ENCODE measurements at regions not wholly inside any gene's neighbourhood (a gene's known extent, or its start where the extent isn't known, plus 50 kb on each side); places are given as distances from the start of the nearest gene placed in this dataset.

- TF ChIP-seq CTCF (conservative IDR thresholded peaks at IDR 0.05; ENCODE audit: control insufficient read depth, insufficient read depth, low read depth, low read length), result no peak
- H3K4me3 ChIP-seq (ENCODE audit: control insufficient read depth, low read depth, low read length), result no peak overlapping the region
- DNase-seq (ENCODE audit: low read depth), result no peak
Observed at GRCh38 chrX:116272861-116273260, 102.3 kb downstream of the AGTR2 start.

- no peak for DNase-seq (ENCODE audit: low read depth)
- no peak overlapping the region for H3K4me3 ChIP-seq (ENCODE audit: control insufficient read depth, low read depth, low read length)
- TF ChIP-seq CTCF (conservative IDR thresholded peaks at IDR 0.05; ENCODE audit: control insufficient read depth, insufficient read depth, low read depth, low read length), result no peak
Observed at GRCh38 chrX:116276261-116276660, 105.7 kb downstream of the AGTR2 start.

GRCh38 chrX:116277351-116278225 lies 107.0 kb downstream of the AGTR2 start:
- H3K4me3 ChIP-seq (ENCODE audit: control insufficient read depth, low read depth, low read length), result no peak overlapping the region
- no peak for DNase-seq (ENCODE audit: low read depth)
- TF ChIP-seq CTCF (conservative IDR thresholded peaks at IDR 0.05; ENCODE audit: control insufficient read depth, insufficient read depth, low read depth, low read length), result no peak

GRCh38 chrX:116278826-116279225 lies 108.3 kb downstream of the AGTR2 start:
- no peak for DNase-seq (ENCODE audit: low read depth)
- no peak for TF ChIP-seq CTCF (conservative IDR thresholded peaks at IDR 0.05; ENCODE audit: control insufficient read depth, insufficient read depth, low read depth, low read length)
- H3K4me3 ChIP-seq (ENCODE audit: control insufficient read depth, low read depth, low read length), result no peak overlapping the region

DNA sequence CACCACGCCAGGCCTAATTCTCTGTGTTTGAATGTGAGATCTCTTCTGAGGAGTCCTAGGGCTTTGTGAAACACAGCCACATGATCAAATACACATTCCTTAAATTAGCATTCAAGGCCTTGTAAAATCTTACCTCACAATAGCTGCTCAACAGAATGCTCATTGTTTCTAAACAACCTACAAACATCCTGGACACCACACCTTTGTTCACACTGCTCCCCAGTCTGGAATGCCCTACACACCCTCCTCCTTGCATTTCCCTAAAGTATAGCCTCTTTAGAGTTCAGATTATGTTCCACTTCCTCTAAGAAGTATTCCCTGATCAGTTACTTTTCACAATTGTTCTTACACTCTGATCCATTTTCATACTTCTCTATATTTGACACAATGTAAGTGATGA lies 110.6 kb downstream of the AGTR2 start:
- no peak for TF ChIP-seq CTCF (conservative IDR thresholded peaks at IDR 0.05; ENCODE audit: control insufficient read depth, insufficient read depth, low read depth, low read length)
- H3K4me3 ChIP-seq (ENCODE audit: control insufficient read depth, low read depth, low read length), result no peak overlapping the region
- no peak for DNase-seq (ENCODE audit: low read depth)

DNA sequence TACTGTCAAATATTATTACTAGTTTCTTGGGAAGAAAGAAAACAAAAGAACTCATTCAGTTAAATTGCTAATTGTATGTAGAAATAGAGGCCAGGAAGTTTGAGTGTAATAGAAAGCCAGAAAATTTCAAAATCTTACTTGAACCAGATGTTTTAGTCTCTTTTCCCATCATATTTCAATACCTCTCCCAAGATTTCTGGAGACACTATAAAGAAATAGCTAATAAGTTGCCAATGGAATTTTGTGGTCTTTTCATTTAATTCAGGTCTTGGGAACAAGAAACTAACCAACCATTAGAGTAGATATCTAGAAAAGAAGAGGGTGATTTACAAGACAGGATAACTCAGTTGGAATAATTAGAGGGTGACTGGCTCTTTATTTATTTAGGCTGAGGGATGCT lies 112.2 kb downstream of the AGTR2 start:
- DNase-seq (ENCODE audit: low read depth), result no peak
- no peak overlapping the region for H3K4me3 ChIP-seq (ENCODE audit: control insufficient read depth, low read depth, low read length)
- no peak for TF ChIP-seq CTCF (conservative IDR thresholded peaks at IDR 0.05; ENCODE audit: control insufficient read depth, insufficient read depth, low read depth, low read length)
